ENCODE measurements at regions not wholly inside any gene's neighbourhood (a gene's known extent, or its start where the extent isn't known, plus 50 kb on each side); places are given as distances from the start of the nearest gene placed in this dataset.
A peak's percentile ranks its signal among the peaks of the same experiment; 100 is the strongest.

DNA sequence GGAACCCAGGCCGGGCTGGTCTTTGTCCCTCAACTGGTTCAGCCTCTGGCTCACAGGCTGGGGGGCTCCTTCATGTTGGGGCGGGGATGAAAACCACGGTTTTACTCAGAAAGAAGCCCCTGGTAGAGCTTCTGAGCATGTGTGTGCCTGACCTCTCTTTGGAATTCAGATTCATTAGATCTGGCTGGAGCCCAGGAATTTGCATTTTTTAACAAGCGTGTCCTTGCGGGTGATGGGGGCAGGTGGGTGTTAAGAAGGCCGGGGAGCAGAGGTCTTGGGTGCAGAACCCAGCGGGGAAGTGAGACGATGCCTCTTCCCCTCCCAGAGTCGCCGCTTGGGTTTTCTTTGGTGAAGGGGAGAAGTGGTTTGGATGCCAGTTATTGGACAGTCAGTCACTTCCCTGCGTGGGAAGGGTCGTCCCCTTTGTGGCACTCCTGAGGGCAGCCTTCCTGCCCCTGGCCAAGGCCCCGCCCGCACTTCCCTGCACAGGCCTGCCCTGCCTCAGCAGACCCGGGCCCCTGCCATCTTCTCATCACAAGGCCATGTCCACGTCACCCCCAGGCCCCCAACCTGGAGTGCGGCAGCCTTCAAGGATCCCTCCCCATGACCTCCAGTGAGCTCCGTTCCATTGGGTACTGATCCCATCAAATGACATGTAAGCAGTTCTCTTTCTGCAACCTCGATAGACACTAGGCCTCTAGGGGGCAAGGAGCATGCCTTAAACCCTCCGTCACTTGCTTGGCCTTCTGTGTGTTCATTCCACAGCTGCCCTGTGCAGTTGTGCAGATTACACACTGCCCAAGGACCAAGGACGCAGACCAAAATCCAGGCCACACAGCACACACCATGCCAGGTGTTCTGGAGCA, 177.7 kb upstream of the CIBAR2 start (continued):
- TF ChIP-seq ZNF337 (CRISPR knock-in tag; IDR thresholded peaks at IDR 0.05; ENCODE audit: borderline replicate concordance, low read depth): no peak

DNA sequence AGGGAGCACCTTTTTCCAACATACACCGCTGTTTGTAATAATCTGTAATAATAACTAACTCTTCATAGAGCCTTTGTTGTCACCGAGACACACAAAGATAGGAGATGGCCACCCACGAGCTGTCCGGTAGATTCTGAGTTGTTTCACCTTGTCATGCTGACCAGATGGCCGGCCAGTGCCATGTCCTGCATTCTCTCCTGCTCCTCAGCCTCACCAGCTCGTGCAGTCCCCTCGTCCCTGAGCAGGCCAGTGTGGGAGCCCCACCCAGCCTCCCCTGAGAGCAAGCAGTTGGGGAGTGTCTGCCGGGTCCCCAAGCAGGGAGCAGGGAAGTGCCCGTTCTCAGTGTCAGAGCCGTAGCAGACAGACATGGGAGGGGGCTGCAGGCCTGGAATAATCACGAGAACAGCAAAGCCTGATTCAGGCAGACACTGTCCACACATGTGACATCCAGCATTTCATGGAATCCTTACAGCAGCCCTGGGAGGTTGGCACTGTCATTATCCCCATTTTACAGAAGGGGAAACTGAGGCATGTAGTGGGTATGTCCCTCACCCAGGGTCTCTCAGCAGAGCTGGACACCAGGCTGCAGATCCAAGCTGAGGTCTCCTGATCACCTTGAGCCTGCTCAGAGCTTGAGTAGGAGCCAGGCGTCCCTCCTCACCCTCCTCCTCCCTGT, 178.5 kb upstream of the CIBAR2 start:
- 51% methylated on average over 10 of the region's 12 CpGs for WGBS (ENCODE audit: low lambda C conversion rate)
- Histone ChIP-seq H3K9me3 (ENCODE audit: low read length) (no peaks in the 10 kb centered on the region), H3K27ac (ENCODE audit: extremely low read length, insufficient read depth, low read length) (peak overlapping the region; percentile 60), H2AFZ (ENCODE audit: low read length) (no peak overlapping the region), H4K20me1 (ENCODE audit: insufficient read depth, low read length) (no peaks in the 10 kb centered on the region; the same call in 1 of the 2 replicates), H3K36me3 (replicated peaks in 1 of 2; ENCODE audit: control insufficient read depth in 1 of 2, insufficient read depth in 2 of 2, low read length in 2 of 2) (no peaks in the 10 kb centered on the region), H3K4me3 (replicated peaks in 1 of 3; ENCODE audit: insufficient read depth in 1 of 3, low read depth in 2 of 3, low read length in 3 of 3) (peak overlapping the region in 1 of 3 experiments; percentile 45; a peak in 2 of 6 replicates), H3K4me1 (ENCODE audit: insufficient read depth, low read length) (peaks cover 97% of the 10 kb centered on the region), H3K4me2 (ENCODE audit: low read depth, low read length) (peak overlapping the region; percentile 71), H3K79me2 (ENCODE audit: insufficient read depth, low read length) (no peaks in the 10 kb centered on the region), H3K27me3 (ENCODE audit: control insufficient read depth in 1 of 2, insufficient read depth in 2 of 2, low read length in 2 of 2) (no peaks in the 10 kb centered on the region; a peak in 1 of 5 replicates), H3K9ac (ENCODE audit: insufficient read depth, low read depth, low read length) (peak overlapping the region; percentile 59)
- ATAC-seq (peak; percentile 2), FAIRE-seq (no peak), DNase-seq (ENCODE audit: low spot score) (no peak)
- ChIA-PET CTCF (ENCODE audit: low intra/inter-chr PET ratio, low total read pairs) (no interaction called here), POLR2A (interaction anchor here (1.0 to 9.0 kb wide), 5 partner anchors 16 to 322 kb away, joined by 3 to 100 read pairs (median 3); partner anchors contain the start of gene GSE1)
- in situ Hi-C loops (cut with HindIII; ENCODE audit: extremely low pct_ligation_motif_present, low pct_unique_long_range_greater_than_20kb) (no loop called here), intact Hi-C loops (cut with micrococcal nuclease; ENCODE audit: unreplicated experiment) (loop anchor here (1.0 kb wide), 1 partner anchor 17 kb away; no protein-coding TSS in a partner anchor)
- TSS peak; percentile 49 for BruUV-seq (replicated peaks)
- TF ChIP-seq, protein P1, sequence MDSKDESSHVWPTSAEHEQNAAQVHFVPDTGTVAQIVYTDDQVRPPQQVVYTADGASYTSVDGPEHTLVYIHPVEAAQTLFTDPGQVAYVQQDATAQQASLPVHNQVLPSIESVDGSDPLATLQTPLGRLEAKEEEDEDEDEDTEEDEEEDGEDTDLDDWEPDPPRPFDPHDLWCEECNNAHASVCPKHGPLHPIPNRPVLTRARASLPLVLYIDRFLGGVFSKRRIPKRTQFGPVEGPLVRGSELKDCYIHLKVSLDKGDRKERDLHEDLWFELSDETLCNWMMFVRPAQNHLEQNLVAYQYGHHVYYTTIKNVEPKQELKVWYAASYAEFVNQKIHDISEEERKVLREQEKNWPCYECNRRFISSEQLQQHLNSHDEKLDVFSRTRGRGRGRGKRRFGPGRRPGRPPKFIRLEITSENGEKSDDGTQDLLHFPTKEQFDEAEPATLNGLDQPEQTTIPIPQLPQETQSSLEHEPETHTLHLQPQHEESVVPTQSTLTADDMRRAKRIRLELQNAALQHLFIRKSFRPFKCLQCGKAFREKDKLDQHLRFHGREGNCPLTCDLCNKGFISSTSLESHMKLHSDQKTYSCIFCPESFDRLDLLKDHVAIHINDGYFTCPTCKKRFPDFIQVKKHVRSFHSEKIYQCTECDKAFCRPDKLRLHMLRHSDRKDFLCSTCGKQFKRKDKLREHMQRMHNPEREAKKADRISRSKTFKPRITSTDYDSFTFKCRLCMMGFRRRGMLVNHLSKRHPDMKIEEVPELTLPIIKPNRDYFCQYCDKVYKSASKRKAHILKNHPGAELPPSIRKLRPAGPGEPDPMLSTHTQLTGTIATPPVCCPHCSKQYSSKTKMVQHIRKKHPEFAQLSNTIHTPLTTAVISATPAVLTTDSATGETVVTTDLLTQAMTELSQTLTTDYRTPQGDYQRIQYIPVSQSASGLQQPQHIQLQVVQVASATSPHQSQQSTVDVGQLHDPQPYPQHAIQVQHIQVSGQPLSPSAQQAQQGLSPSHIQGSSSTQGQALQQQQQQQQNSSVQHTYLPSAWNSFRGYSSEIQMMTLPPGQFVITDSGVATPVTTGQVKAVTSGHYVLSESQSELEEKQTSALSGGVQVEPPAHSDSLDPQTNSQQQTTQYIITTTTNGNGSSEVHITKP (CRISPR knock-in tag; IDR thresholded peaks at IDR 0.05; ENCODE audit: low read depth): no peak
- 0 out of 2 replicates have a peak, but pooled peaks have one; percentile 56 for TF ChIP-seq ZNF354B (CRISPR knock-in tag; IDR thresholded peaks at IDR 0.05)
- TF ChIP-seq MAFF (IDR thresholded peaks at IDR 0.05; ENCODE audit: low read depth, low read length): no peak
- TF ChIP-seq, protein P2, sequence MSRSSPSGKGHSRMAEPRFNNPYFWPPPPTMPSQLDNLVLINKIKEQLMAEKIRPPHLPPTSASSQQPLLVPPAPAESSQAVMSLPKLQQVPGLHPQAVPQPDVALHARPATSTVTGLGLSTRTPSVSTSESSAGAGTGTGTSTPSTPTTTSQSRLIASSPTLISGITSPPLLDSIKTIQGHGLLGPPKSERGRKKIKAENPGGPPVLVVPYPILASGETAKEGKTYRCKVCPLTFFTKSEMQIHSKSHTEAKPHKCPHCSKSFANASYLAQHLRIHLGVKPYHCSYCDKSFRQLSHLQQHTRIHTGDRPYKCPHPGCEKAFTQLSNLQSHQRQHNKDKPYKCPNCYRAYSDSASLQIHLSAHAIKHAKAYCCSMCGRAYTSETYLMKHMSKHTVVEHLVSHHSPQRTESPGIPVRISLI (CRISPR knock-in tag; IDR thresholded peaks at IDR 0.05; ENCODE audit: borderline replicate concordance): peak; percentile 19; the same call in 1 of the 2 replicates
- no peak for TF ChIP-seq SAP130 (CRISPR knock-in tag; IDR thresholded peaks at IDR 0.05; ENCODE audit: low read depth)
- peak; percentile 75 for TF ChIP-seq ZNF629 (CRISPR knock-in tag; conservative IDR thresholded peaks at IDR 0.05)
- no peak for TF ChIP-seq XRCC5 (optimal IDR thresholded peaks at IDR 0.05; ENCODE audit: low read length)
- TF ChIP-seq PTBP1 (IDR thresholded peaks at IDR 0.05; ENCODE audit: low read depth, low read length, poor library complexity, severe bottlenecking): no peak
- TF ChIP-seq, protein P3, sequence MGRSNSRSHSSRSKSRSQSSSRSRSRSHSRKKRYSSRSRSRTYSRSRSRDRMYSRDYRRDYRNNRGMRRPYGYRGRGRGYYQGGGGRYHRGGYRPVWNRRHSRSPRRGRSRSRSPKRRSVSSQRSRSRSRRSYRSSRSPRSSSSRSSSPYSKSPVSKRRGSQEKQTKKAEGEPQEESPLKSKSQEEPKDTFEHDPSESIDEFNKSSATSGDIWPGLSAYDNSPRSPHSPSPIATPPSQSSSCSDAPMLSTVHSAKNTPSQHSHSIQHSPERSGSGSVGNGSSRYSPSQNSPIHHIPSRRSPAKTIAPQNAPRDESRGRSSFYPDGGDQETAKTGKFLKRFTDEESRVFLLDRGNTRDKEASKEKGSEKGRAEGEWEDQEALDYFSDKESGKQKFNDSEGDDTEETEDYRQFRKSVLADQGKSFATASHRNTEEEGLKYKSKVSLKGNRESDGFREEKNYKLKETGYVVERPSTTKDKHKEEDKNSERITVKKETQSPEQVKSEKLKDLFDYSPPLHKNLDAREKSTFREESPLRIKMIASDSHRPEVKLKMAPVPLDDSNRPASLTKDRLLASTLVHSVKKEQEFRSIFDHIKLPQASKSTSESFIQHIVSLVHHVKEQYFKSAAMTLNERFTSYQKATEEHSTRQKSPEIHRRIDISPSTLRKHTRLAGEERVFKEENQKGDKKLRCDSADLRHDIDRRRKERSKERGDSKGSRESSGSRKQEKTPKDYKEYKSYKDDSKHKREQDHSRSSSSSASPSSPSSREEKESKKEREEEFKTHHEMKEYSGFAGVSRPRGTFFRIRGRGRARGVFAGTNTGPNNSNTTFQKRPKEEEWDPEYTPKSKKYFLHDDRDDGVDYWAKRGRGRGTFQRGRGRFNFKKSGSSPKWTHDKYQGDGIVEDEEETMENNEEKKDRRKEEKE (IDR thresholded peaks at IDR 0.05): no peak
- no peak for TF ChIP-seq ZKSCAN8 (CRISPR knock-in tag; IDR thresholded peaks at IDR 0.05; ENCODE audit: borderline replicate concordance)
- no peak for TF ChIP-seq ZNF781 (CRISPR knock-in tag; IDR thresholded peaks at IDR 0.05; ENCODE audit: borderline replicate concordance, not compliant biosample characterization)
- no peak for TF ChIP-seq KAT2B (IDR thresholded peaks at IDR 0.05; ENCODE audit: borderline replicate concordance, low read depth, low read length)
